ENCODE measurements at regions not wholly inside any gene's neighbourhood (a gene's known extent, or its start where the extent isn't known, plus 50 kb on each side); places are given as distances from the start of the nearest gene placed in this dataset.

DNA sequence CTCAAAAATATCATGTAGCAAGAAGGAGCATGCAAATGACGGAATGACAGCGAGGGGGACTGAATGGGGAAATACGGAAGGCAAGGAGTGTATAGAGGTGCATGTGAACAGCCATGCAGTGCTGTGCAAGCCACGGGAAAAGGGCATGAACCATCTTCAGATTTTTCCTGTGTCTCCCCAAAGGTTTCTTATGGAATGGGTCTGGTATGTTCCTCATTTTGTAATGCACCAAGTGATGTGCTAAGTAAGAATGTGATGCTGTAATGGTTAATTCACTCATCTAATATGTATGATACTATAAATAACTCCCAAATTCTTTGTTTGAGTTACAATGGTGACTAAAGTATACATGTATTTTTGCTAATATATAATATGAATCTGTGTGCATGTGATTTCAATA, 99.0 kb upstream of the DAB2 start:
- DNase-seq = no peak

DNA sequence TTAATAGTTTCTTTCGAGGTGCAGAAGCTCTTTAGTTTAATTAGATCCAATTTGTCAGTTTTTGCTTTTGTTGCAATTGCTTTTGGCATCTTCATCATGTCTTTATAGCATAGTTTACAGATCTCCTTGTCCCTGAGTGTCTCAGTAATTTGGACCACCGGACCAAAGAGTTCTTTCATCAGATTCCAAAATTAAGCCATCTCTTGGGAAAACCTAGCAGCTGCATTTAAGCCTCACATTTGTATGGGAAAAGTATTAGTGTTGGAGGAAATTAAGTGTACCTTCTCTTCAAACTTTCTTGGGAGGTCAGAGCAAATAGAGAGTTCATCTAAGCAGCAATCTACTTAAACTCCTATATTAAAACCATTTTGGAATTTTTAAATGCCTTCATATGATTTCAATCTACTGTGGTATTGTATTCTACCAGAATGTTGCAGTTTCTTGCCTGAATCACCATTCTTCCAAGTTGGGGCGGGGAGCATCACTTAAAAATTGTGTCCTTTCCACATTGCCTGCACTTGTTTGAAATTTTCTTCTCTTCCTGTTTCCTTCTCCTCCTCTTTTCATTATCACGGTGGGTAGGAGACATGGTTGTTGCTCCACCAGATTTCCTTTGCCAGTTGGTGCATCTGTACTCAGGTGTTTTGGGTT, 97.3 kb upstream of the DAB2 start:
- no peak for DNase-seq

DNA sequence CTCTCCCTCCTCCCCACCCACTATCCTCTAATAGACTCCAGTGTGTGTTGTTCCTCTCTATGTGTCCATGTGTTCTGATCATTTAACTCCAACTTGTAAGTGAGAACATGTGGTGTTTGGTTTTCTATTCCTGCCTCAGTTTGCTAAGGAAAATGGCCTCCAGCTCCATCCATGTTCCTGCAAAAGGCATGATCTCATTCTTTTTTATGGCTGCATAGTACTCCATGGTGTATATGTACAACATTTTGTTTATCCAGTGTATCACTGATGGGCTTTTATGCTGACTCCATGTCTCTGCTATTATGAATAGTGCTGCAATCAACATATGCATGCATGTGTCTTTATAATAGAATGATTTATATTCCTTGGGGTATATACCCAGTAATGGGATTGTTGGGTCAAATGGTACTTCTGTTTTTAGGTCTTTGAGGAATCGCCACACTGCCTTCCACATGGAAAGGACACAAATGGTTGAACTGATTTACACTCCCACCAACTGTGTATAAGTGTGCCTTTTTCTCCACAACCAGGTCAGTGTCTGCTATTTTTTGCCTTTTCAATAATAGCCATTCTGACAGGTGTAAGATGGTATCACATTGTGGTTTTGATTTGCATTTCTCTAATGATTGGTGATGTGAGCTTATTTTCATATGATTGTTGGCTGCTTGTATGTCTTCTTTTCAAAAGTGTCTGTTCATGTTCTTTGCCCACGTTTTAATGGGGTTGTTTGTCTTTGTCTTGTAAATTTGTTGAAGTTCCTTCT, 96.5 kb upstream of the DAB2 start:
- no peak for DNase-seq

DNA sequence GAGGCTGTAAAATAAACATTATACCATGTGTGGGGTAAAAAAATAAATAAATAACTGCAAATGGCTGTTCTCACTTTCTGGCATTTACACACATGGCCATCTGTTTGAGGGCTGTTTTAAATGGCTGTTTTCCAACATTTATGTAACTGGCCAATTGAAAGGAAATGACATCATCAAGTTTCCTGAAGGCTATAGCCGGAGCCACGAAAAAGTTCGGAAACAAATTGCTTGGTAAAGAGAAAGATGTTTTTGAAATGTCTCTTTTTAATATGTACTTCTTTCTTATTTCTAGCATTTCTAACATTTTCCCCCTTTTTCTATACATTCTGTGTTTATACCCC, 95.4 kb upstream of the DAB2 start:
- DNase-seq = no peak

DNA sequence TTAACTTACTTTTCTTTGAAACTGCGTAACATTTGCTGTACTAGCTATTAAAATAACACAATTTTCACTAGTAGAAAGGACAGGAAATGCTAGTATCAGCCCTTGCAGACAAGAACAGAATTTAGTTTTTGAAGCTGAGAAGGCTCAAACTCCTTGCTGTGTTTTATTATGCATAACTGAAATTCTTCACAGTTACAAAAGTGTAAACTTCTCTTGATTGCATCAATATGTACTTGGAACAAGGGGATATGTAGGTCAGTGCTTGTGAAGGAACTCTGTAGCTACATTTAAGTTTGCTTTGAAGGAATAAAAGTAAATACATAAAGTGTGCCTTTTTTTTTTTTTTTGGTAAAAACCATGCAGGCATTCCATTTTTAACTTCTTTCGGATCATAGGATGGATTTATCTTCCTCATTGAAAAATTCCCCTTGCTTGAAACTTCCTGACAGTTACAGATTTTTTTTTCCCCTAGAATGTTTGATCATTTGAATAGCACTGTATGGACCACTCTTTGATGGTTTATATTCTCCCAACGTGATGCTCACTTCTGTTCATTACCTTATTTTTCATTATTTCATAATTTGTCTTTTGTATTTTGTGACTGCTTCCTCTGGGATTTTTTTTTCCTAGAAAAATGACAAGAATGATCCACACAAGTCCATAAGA, 94.9 kb upstream of the DAB2 start:
- DNase-seq = no peak

DNA sequence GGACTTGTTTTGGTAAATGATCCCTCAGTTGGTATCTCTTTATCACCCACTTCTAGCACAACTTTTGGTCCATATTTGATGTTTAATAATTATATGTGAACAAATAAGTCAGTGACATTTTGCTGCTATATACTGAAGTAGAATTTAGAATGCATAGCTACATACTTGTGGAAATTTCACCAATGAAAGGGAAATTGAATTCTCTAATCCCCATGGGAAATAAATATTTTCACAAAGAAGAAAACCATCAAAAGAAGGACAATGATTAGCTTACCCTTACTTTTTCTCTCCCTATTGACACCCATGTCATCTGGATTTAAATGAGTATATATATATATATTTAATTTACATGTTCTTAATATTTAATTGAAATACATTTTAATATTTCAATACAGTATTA, 94.3 kb upstream of the DAB2 start:
- no peak for DNase-seq

DNA sequence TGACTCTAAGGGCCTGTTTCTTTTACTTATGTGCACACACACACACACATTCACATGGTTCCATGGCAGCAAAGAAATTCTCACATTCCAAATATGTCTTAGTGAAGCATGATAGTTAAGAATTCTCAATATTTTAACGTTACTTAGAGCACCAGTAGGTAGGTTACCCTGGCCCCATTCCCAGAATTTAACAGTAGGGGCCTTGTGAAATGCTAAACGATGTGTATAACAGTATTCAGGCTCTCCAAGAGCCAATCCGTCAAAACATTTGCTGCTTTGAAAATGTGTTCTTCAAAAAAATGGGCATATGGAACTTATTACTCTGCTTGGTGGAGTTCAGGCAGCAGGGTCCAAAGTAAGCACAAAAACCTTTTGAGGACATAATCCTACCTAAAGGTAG, 93.7 kb upstream of the DAB2 start:
- DNase-seq = no peak

DNA sequence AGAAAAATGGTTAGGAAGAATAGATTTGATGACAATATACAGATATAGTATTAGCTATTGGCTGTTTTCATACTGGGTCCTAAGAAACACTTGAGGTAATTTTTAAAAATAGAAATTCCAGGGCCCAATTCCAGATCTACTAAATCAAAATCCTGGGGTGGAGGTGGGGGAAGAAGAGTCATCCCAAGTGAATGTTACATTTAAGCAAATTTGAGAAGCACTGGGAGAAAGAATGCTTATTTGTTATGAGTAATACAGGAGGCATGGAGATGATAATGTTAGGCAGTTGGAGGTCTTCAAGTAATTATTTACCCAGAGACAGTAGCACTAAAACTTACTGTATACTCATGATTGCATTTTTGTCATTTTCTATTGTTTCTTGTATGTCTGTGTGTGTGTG, 93.0 kb upstream of the DAB2 start:
- no peak for DNase-seq

DNA sequence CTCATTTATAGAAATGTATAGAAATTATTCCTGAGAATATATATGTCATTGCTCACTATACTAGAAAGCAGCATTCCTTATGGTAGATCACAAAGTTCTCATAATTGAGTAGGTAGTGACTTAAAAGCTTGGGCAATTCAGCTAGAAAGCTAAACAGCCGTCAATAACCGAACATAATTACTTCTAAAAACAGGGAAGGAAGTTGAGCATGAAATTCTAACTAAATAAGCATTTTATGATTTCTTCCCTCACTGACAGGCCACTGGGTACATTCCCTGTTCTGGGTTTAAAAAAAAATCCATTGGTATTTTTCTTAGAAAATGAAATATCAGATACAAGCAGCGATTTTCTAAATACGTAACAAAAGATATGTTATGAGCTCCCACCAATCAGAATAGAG, 91.1 kb upstream of the DAB2 start:
- DNase-seq = no peak

DNA sequence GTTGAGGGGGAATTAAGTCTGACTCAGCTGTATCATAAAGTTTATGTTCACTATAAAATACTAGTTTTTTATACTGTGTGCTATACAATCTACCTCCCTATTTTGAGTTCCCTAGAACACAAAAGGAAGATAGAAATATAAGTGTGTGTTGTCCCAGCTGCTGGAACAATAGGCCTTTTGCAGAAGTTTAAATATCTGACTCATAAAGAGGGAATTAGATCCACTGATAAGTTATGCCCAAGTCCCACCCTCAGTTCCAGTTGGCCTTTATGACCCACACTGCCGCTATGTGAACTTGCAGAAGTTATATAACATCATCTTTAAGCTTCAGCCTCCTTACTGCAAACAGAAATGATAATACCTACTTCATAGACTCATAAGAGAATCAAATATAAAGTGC, 88.5 kb upstream of the DAB2 start:
- no peak for DNase-seq

DNA sequence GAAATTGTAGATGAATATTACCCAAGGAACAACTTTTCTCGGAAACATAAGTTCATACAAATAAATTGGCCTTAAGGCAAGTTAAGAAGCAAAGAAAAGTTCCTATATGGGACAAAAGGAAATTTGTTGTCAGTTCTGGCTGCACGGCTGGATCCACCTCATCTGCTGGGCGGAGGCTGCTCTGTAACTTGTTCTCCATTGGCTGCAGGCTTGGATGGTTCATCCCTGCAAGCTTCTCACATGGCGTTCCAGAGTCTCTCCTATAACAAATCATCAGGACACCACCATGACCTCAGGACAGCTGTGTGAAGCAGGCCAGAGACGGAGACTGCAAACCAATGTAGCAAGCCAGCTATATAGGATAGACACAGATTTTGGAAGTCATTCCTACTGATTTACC, 81.4 kb upstream of the DAB2 start:
- no peak for DNase-seq

DNA sequence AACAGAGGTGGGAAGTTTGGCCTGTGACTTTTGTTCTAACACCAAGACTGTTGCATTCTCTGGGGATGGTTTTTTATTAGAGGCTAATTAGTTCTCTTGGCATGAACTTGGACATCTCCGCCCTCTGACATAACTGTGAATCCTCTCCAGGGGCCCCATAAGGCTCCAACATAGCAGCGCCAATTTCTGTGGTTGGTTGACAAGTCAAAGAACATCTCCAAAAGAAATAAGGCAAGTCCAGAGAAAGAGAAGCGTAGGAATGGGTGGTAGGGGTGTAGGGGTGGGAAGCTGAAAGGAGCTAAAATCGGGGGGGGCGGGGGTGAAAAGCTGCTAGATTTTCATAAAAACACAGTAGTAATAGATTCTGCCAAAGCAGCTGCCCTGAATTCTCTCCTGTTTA, 81.0 kb upstream of the DAB2 start:
- DNase-seq = no peak

DNA sequence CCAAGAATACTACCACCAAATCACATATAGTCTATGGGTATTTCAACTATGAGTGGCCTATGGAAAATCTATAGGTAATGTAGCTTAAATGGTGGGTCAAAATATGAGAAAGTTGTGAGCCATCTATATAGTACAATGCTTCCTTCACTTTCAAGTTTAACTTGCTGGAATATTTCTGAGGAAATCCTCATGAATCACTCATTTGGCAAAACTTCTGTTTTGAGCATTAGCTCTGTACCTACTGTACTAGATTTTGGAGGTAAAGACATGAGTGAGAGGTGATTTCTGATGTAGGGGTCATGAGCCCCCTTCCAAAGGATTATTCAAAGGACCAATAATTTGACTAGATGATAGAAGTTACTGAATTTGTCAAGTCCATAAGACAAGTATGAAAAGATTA, 80.6 kb upstream of the DAB2 start:
- DNase-seq = no peak

DNA sequence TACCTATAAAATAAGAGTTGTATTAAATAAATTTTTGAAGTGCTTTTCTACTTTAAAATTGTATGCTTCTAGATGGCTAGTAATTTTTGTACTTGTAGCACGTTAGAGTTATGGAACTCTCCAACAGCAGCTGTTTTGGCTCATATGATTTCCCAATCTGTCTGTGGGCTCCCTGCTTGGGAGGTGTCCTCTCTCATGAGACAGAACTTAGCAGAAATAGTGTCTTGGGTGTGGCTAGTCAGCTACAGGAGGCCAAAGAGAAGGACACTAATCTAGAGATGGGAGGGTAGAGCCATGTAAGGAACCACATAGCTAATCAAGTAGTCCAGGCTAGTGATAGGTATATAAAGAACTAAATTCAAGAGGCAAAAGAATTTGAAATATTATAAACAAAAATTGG, 78.4 kb upstream of the DAB2 start:
- no peak for DNase-seq

DNA sequence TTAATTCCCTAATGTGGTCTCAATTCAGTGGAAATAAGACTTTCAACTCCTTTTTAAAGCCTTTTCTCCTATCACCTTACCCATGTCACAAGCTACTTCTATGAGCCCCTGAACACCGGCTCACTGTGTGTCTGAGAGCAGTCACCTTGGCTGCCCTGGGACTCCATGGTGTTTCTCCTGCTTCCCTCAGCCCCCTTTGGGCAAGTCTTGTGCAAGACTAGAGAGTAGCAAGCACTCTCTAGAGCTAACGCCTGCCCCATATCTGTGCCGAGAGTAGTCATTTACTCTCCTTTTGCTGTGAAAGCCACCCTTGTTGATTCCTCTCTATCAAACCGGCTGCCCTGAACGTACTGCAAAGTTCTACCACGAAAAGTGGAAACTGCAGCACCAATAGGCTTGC, 77.9 kb upstream of the DAB2 start:
- no peak for DNase-seq

DNA sequence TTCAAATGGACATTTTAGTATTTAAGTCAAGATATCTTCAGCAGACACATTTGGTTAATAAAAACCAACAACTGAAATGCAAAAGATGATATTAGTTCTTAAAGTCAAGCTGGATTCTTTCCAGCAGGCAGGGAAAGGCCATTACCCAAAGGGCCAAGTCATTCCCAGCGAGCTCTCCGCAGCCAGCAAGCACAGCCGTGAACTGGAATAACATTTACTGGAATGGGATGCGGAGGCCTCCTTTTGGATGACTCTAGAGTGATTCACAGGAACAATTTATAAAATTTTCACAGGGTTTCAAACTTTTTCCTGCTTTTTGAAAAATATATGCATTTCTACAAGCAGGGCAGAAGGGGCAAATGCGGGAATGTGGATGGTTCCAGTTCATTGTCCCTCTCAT, 76.6 kb upstream of the DAB2 start:
- DNase-seq = no peak

DNA sequence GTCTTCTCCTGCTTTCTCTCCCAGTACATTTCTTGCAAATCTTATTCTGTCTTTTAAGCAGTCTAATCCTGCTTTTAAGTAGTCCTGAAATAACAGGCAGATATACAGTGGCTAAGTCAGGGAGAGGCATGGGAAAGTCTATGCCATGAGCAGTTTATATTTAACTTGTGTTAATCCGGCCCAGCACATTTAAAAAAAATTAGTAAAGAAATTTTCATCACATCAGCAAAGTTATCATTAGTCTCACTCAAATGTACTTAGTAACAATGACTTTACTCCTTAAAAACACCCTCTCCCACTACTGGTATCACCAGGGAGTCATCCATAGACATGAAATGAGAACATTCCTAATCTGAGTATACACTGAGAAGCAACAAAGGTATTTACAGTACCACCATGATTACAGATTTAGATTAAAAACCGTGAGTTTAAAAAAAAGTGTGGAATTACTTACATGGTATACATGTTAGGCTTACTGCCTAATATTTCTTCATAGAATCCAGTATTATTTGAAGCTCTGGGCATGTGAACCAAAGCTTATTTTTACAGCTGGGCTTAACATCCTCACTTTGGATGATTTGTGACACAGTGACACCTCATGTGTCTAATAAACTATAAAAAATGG, 75.9 kb upstream of the DAB2 start:
- no peak for DNase-seq

DNA sequence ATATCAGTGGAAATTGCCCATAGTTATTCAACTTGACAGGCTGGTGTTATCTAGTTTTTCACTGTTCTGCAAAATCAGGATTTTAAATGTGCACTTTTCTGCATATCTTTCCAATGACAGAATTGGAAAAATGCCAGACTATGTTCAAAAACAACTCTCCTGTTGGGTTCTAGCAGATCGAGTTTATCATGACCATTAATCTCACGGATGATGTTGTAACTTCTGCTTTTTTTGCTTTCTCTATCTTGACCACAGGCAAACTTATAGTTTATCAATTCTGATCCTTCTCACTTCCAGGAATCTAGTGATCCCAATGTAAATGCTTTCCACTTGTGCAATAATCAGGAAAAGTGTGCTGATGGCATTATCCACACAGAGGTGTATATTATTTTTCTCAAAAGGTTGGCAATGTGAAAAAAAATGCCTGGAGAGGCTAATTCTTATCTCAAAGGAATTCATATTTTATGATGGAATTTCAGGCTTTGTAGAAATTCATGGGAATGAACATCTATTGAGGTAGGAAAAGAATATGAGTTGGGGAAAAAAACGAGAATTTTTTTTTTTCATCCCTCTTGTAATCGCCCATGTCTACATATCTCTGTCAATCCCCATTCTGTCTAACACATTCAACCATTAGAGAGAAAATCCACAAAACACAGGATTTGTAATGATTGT, 73.6 kb upstream of the DAB2 start:
- DNase-seq = no peak

DNA sequence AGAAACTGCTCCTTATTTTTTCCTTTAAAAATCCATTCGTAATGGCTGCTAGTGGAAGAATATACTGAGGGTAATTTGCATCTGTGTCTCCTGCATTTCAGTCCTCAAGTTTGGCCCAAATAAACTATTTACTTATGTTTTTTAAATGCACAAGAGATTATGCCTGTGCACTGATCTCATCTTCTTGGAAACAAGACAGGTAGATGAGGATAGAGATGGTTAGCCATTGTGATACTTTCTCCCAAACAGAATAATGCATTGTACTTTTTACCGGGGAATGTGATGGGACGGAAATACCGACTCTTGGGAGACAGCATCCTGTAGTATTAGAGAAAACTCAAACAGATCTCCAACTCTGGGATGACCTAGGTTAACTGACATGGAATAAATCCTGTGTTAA, 72.5 kb upstream of the DAB2 start:
- DNase-seq = no peak

DNA sequence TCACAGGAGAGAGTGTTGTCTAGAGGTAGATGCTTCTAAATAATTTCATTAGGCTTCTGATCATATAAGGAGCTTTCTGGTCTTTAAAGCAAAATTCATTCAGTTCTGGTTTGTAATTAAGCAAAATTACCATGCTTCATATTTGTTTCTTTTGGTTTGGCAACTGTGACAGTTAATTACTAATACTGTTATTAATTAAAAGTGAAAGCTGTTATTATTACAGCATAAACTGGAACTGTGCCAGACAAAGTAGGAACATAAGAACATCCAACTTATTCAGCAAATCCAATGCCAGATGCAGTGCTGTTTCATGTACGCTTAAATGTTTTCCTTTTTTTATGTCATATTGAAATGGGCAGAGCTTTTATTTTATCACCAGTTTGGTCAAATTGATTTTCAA, 70.4 kb upstream of the DAB2 start:
- DNase-seq = no peak

DNA sequence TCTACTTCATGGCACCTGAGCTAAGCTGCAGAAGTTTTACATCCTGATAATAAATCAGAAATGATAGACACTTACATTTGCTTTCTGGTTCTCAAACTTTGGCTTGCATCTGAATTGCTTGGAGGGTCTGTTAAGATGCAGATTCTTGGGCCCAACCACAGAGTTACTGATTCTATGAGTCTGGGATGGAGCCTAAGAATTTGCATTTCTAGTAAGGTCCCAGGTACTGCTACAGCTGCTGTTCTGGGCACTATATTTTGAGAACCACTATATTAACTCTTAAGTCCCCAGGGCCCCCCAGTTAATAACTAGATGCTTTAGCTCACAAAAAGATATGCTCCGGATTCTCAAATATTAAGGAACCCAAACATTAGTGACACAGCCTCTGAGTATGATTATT, 69.8 kb upstream of the DAB2 start:
- DNase-seq = no peak

DNA sequence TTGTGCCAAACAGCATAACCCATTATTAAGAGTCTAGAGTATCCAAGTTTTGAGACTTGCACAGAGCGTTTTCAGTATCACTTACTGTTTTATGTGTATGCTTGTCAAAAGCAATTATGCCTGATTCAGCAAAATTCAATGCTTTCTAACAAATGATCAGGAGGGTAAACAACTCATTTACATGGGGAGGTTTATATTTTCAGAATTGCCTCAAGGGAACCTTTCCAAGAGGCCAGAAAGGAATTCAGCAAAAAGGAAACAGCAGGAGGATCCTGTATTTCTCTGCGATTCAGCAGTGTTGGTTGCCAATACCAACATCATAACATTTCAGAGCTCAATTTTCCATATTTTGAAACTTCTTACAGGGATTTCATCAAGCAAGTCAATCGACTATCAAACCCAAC, 69.3 kb upstream of the DAB2 start:
- DNase-seq = no peak

DNA sequence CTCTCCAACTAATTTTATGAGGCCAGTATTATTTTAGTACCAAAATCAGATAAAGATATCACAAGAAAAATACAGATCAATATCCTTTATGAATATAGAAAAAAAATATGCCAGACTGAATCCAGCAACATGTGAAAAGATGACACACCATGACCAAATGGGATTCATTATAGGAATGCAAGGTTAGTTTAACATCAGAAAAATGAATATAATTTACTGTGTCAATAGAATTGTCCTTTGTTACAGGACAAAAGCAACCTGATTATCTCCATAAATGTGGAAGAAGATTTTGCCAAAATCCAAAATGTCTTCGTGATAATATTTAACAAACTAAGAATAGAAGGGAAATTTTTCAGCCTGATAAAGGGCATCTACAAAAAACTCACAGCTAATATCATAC, 66.4 kb upstream of the DAB2 start:
- DNase-seq = no peak

DNA sequence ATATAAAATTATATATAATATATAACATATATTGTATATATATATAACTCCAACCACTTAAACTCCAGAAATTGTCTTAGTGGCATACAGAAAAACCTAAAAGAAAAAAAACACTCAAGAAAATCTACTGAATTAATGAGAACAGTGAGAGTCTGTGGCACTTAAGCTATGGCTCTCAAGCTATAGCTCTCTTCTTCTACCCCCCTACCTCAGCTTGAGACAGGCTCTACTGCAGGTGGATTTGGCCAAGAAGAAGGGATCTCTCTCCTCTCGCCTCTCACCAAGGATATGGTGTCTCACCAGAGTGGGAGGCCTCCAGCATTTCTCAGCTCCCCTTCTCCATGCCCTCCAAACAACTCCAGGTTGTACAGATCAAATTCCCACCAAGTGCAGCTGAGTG, 64.5 kb upstream of the DAB2 start:
- no peak for DNase-seq
